IPS-18c (cell line): ENCODE measurements at regions not wholly inside any gene's neighbourhood (a gene's known extent, or its start where the extent isn't known, plus 50 kb on each side); places are given as distances from the start of the nearest gene placed in this dataset.

Experiments
- H3K4me3 ChIP-seq: 2 replicates; pipeline ENCODE4 v1.7.0; 2013; ENCODE audit warnings: low read depth, mild to moderate bottlenecking, low read length, moderate library complexity; ENCODE audit not compliant: insufficient read depth
- H3K9me3 ChIP-seq: one replicate; pipeline ENCODE4 v1.6.1; 2013; ENCODE audit warnings: mild to moderate bottlenecking, low read length, moderate library complexity; ENCODE audit not compliant: control insufficient read depth, insufficient read depth

GRCh38 chr2:205850611-205851010, 168.3 kb downstream of the NRP2 start:
- Histone ChIP-seq H3K4me3 (no peak overlapping the region), H3K9me3 (no peaks in the 10 kb centered on the region)

GRCh38 chr2:205850132-205850531, 167.8 kb downstream of the NRP2 start:
- Histone ChIP-seq H3K9me3 (no peaks in the 10 kb centered on the region), H3K4me3 (no peak overlapping the region)

GRCh38 chr2:205849136-205849535, 166.8 kb downstream of the NRP2 start:
- no peak overlapping the region for H3K4me3 ChIP-seq
- H3K9me3 ChIP-seq, result no peaks in the 10 kb centered on the region

GRCh38 chr2:205848601-205849000, 166.3 kb downstream of the NRP2 start:
- no peak overlapping the region for H3K4me3 ChIP-seq
- H3K9me3 ChIP-seq, result no peaks in the 10 kb centered on the region
